GM21529 (cell line): ENCODE measurements at regions not wholly inside any gene's neighbourhood (a gene's known extent, or its start where the extent isn't known, plus 50 kb on each side); places are given as distances from the start of the nearest gene placed in this dataset.
"Not testable (repeated sequence)": the region's sequence is repeated elsewhere in the genome, so short reads cannot be mapped to it uniquely, and the experiment has no call there.

Source experiments
- ATAC-seq: cut with Tn5 transposase; IDR thresholded peaks from one replicate; pipeline ENCODE4 v1.9.1; 2021; ENCODE audit not compliant: unreplicated experiment

GRCh38 chr9:97182532-97182931, 124.9 kb upstream of the CCDC180 start:
- ATAC-seq = not testable (repeated sequence)

GRCh38 chr9:97179616-97180015, 127.8 kb upstream of the CCDC180 start:
- ATAC-seq = no peak

- ATAC-seq = no peak
These were observed 131.3 kb upstream of the CCDC180 start for GRCh38 chr9:97176206-97176605.

- not testable (repeated sequence) for ATAC-seq
These were observed 129.2 kb upstream of the CTSV start for GRCh38 chr9:97168174-97168573.

GRCh38 chr9:97166496-97167138, 127.7 kb upstream of the CTSV start:
- not testable (repeated sequence) for ATAC-seq

- no peak for ATAC-seq
These were observed 121.3 kb upstream of the CTSV start for GRCh38 chr9:97160255-97160654.

GRCh38 chr9:97158722-97159121, 119.8 kb upstream of the CTSV start:
- not testable (repeated sequence) for ATAC-seq

- ATAC-seq = not testable (repeated sequence)
These were observed 116.5 kb upstream of the CTSV start for GRCh38 chr9:97155441-97155840.

- no peak for ATAC-seq
These were observed 115.0 kb upstream of the CTSV start for GRCh38 chr9:97153967-97154366.

- ATAC-seq = not testable (repeated sequence)
These were observed 114.2 kb upstream of the CTSV start for GRCh38 chr9:97153160-97153559.

GRCh38 chr9:97150471-97150870, 111.5 kb upstream of the CTSV start:
- not testable (repeated sequence) for ATAC-seq

GRCh38 chr9:97148428-97148827, 109.5 kb upstream of the CTSV start:
- not testable (repeated sequence) for ATAC-seq

GRCh38 chr9:97145680-97146079, 106.7 kb upstream of the CTSV start:
- ATAC-seq = not testable (repeated sequence)

- no peak for ATAC-seq
These were observed 101.6 kb upstream of the CTSV start for GRCh38 chr9:97140566-97140965.

GRCh38 chr9:97136421-97136820, 97.5 kb upstream of the CTSV start:
- no peak for ATAC-seq

- not testable (repeated sequence) for ATAC-seq
These were observed 95.0 kb upstream of the CTSV start for GRCh38 chr9:97133966-97134365.

GRCh38 chr9:97132865-97133264, 93.9 kb upstream of the CTSV start:
- ATAC-seq = no peak

GRCh38 chr9:97130864-97131263, 91.9 kb upstream of the CTSV start:
- not testable (repeated sequence) for ATAC-seq

- not testable (repeated sequence) for ATAC-seq
These were observed 91.4 kb upstream of the CTSV start for GRCh38 chr9:97130387-97130786.

GRCh38 chr9:97128919-97129318, 90.0 kb upstream of the CTSV start:
- ATAC-seq = no peak

- ATAC-seq = no peak
These were observed 85.3 kb upstream of the CTSV start for GRCh38 chr9:97124256-97124655.

- no peak for ATAC-seq
These were observed 71.8 kb upstream of the CTSV start for GRCh38 chr9:97110696-97111095.

- no peak for ATAC-seq
These were observed 70.4 kb upstream of the CTSV start for GRCh38 chr9:97109194-97109811.
